ENCODE measurements at regions not wholly inside any gene's neighbourhood (a gene's known extent, or its start where the extent isn't known, plus 50 kb on each side); places are given as distances from the start of the nearest gene placed in this dataset.

DNA sequence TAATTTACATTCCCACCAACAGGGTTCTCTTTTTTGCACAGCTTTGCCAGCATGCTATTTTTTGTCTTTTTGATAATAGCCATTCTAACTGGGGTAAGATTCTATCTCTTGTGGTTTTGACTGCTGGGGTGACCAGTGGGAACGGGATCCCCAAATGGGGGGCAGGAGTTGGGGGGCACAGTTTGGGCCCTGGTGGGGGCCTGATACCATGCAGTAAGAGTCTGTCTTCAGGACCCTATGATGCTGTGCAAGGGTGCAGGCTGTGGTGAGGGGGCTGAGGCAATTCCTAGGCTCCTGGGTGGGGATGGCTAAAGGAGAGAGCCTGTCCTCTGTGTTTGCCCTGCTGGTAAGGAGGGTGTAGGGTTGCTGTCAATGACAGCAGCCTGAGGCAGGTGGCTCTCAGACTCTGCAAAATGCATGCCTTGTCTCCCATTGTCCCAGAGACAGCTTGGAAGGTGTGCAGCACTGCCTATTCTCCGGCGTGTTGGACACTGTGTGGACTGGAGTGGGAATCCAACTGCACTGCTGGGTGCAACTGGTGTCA, 172.7 kb upstream of the ARHGAP24 start:
- ATAC-seq (ENCODE audit: low read depth) (no peak), DNase-seq (ENCODE audit: low spot score) (no peak)
- TF ChIP-seq, protein P1, sequence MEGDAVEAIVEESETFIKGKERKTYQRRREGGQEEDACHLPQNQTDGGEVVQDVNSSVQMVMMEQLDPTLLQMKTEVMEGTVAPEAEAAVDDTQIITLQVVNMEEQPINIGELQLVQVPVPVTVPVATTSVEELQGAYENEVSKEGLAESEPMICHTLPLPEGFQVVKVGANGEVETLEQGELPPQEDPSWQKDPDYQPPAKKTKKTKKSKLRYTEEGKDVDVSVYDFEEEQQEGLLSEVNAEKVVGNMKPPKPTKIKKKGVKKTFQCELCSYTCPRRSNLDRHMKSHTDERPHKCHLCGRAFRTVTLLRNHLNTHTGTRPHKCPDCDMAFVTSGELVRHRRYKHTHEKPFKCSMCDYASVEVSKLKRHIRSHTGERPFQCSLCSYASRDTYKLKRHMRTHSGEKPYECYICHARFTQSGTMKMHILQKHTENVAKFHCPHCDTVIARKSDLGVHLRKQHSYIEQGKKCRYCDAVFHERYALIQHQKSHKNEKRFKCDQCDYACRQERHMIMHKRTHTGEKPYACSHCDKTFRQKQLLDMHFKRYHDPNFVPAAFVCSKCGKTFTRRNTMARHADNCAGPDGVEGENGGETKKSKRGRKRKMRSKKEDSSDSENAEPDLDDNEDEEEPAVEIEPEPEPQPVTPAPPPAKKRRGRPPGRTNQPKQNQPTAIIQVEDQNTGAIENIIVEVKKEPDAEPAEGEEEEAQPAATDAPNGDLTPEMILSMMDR (IDR thresholded peaks at IDR 0.05; ENCODE audit: poor library complexity, severe bottlenecking), result no peak
- Histone ChIP-seq H3K27ac (ENCODE audit: poor library complexity, severe bottlenecking) (no peak overlapping the region), H3K36me3 (ENCODE audit: low read depth) (no peaks in the 10 kb centered on the region), H3K27me3 (ENCODE audit: insufficient read depth, poor library complexity, severe bottlenecking) (no peaks in the 10 kb centered on the region), H3K4me1 (ENCODE audit: insufficient read depth, poor library complexity, severe bottlenecking) (no peaks in the 10 kb centered on the region), H3K4me3 (ENCODE audit: severe bottlenecking) (no peak overlapping the region), H3K9me3 (ENCODE audit: severe bottlenecking) (no peaks in the 10 kb centered on the region)

DNA sequence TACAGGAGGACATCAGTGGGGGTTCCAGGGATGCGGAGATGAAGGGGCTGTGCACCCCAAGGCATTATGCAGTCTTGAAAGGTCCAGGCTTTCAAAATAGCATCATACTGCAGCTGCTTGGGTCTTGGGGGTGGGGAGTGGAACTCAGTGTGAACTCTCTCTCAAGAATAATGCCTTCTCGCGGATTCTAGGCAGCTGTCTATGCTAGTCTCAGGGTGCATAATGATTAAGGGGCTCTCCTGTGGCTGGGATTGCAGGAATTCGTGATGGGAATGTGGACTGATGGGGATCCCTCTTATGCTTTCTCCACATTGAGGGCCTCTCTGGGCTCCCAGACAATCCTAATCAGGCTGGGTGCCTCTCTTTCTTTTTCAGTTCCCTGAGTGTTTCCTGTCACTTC, 172.2 kb upstream of the ARHGAP24 start:
- Histone ChIP-seq H3K9me3 (ENCODE audit: severe bottlenecking) (no peaks in the 10 kb centered on the region), H3K27me3 (ENCODE audit: insufficient read depth, poor library complexity, severe bottlenecking) (no peaks in the 10 kb centered on the region), H3K4me1 (ENCODE audit: insufficient read depth, poor library complexity, severe bottlenecking) (no peaks in the 10 kb centered on the region), H3K36me3 (ENCODE audit: low read depth) (no peaks in the 10 kb centered on the region), H3K27ac (ENCODE audit: poor library complexity, severe bottlenecking) (no peak overlapping the region), H3K4me3 (ENCODE audit: severe bottlenecking) (no peak overlapping the region)
- ATAC-seq (ENCODE audit: low read depth) (no peak), DNase-seq (ENCODE audit: low spot score) (no peak)
- TF ChIP-seq, protein P1 (IDR thresholded peaks at IDR 0.05; ENCODE audit: poor library complexity, severe bottlenecking), result no peak

DNA sequence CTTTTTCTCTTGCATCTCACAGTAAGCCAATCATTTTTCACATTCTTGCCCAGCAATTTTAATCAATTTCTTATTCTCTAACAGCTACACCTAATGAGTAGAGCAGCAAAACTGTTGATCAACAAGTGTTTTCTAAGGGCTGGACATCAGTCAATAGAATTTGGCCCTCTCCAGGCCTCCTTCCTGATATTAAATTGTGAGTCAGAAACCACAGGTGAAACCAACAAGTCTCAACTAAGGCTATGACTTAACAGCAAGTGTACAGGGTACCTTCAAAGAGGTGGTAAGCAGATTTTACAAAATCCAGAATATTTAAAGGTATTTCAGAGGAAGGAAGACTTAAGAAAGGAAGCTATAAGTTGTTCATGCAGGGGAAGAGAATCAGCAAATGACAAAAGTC, 156.5 kb upstream of the ARHGAP24 start:
- DNase-seq (ENCODE audit: low spot score) (no peak), ATAC-seq (ENCODE audit: low read depth) (peak; percentile 19; the same call in 1 of the 3 replicates)
- Histone ChIP-seq H3K36me3 (ENCODE audit: low read depth) (no peaks in the 10 kb centered on the region), H3K9me3 (ENCODE audit: severe bottlenecking) (no peaks in the 10 kb centered on the region), H3K4me1 (ENCODE audit: insufficient read depth, poor library complexity, severe bottlenecking) (no peaks in the 10 kb centered on the region), H3K27me3 (ENCODE audit: insufficient read depth, poor library complexity, severe bottlenecking) (no peaks in the 10 kb centered on the region), H3K4me3 (ENCODE audit: severe bottlenecking) (no peak overlapping the region), H3K27ac (ENCODE audit: poor library complexity, severe bottlenecking) (no peak overlapping the region)
- TF ChIP-seq, protein P1 (IDR thresholded peaks at IDR 0.05; ENCODE audit: poor library complexity, severe bottlenecking), result no peak

DNA sequence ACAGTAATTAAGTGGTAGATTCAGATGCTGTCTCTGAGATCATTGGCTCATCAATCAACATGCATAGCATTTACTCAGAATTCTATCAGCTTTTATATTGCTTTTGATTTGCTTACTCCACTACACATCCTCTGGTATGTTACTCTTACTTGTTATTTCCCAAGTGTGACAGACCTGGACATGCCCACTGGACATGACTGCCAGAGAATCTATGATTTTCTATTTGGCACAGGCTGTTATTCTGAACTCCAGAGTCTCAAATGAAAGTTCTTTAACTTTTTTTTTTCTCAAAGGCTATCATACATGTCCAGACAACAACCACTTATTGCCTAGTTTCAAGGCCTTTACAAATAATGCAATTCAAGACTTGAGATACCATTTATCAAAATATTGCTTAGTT, 116.1 kb upstream of the ARHGAP24 start:
- Histone ChIP-seq H3K36me3 (ENCODE audit: low read depth) (no peaks in the 10 kb centered on the region), H3K27ac (ENCODE audit: poor library complexity, severe bottlenecking) (no peak overlapping the region), H3K9me3 (ENCODE audit: severe bottlenecking) (no peaks in the 10 kb centered on the region), H3K4me3 (ENCODE audit: severe bottlenecking) (no peak overlapping the region), H3K27me3 (ENCODE audit: insufficient read depth, poor library complexity, severe bottlenecking) (peaks cover 2% of the 10 kb centered on the region), H3K4me1 (ENCODE audit: insufficient read depth, poor library complexity, severe bottlenecking) (no peaks in the 10 kb centered on the region)
- TF ChIP-seq, protein P1 (IDR thresholded peaks at IDR 0.05; ENCODE audit: poor library complexity, severe bottlenecking), result no peak
- DNase-seq (ENCODE audit: low spot score) (no peak), ATAC-seq (ENCODE audit: low read depth) (no peak)

DNA sequence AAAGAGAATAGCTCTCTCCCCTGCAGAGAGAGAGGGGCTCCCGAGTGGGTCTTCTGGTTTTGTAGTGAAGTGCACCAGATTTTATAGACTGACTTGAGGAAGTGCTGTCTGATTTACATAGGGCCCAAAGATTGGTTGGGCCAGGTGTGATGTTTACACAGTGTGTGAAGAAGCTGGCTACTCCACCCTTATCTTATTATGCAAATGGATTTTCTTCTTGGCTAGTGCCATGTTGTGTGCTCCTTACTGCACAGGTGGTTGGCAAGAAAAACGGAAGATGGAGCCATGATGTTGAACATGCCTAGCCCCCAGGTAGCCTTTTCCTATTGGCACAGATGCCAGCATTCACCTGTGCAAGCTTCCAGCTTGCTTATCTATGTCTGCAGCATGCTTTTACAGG, 112.4 kb upstream of the ARHGAP24 start:
- no peak overlapping the region for H3K27ac ChIP-seq (ENCODE audit: poor library complexity, severe bottlenecking)
- TF ChIP-seq, protein P1 (IDR thresholded peaks at IDR 0.05; ENCODE audit: poor library complexity, severe bottlenecking), result no peak
- DNase-seq (ENCODE audit: low spot score), result no peak
- H3K36me3 ChIP-seq (ENCODE audit: low read depth), result no peaks in the 10 kb centered on the region
- H3K9me3 ChIP-seq (ENCODE audit: severe bottlenecking), result no peaks in the 10 kb centered on the region
- no peaks in the 10 kb centered on the region for H3K4me1 ChIP-seq (ENCODE audit: insufficient read depth, poor library complexity, severe bottlenecking)
- H3K27me3 ChIP-seq (ENCODE audit: insufficient read depth, poor library complexity, severe bottlenecking), result peaks cover 2% of the 10 kb centered on the region
- ATAC-seq (ENCODE audit: low read depth), result no peak
- no peak overlapping the region for H3K4me3 ChIP-seq (ENCODE audit: severe bottlenecking)
